ENCODE measurements at regions not wholly inside any gene's neighbourhood (a gene's known extent, or its start where the extent isn't known, plus 50 kb on each side); places are given as distances from the start of the nearest gene placed in this dataset.

DNA sequence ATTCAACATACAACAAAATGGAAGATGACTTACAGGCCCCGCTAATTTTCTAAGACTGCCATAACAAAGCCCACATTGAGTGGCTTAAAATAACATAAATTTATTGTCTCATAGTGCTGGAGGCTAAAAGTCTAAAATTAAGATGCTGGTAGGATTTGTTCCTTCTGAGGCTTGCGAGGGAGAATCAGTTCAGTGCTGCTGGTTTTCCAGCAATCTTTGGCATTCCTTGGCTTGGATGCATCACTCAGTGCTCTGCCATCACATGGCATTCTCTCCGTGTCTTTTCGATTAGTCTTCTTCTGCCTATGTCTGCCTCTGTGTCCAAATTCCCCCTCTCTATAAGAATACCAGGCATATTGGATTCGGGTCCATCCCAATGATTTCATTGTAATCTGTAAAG, 959.3 kb upstream of the TMEFF2 start:
- TF ChIP-seq, protein P1, sequence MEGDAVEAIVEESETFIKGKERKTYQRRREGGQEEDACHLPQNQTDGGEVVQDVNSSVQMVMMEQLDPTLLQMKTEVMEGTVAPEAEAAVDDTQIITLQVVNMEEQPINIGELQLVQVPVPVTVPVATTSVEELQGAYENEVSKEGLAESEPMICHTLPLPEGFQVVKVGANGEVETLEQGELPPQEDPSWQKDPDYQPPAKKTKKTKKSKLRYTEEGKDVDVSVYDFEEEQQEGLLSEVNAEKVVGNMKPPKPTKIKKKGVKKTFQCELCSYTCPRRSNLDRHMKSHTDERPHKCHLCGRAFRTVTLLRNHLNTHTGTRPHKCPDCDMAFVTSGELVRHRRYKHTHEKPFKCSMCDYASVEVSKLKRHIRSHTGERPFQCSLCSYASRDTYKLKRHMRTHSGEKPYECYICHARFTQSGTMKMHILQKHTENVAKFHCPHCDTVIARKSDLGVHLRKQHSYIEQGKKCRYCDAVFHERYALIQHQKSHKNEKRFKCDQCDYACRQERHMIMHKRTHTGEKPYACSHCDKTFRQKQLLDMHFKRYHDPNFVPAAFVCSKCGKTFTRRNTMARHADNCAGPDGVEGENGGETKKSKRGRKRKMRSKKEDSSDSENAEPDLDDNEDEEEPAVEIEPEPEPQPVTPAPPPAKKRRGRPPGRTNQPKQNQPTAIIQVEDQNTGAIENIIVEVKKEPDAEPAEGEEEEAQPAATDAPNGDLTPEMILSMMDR (IDR thresholded peaks at IDR 0.05 in 4 of 5, conservative IDR thresholded peaks at IDR 0.05 in 1 of 5): no peak
- TF ChIP-seq POLR2A (IDR thresholded peaks at IDR 0.05): no peak
